DOHH2 (cell line): ENCODE measurements at regions not wholly inside any gene's neighbourhood (a gene's known extent, or its start where the extent isn't known, plus 50 kb on each side); places are given as distances from the start of the nearest gene placed in this dataset.

Source experiments
- H3F3A ChIP-seq: fragments of 200-600 bp; sonication (generic), shearing (Covaris generic); 2 replicates; pipeline ENCODE4 v1.6.0; 2016; ENCODE audit warnings: antibody characterized with exemption, mild to moderate bottlenecking; ENCODE audit not compliant: control insufficient read depth, insufficient read depth
- H3K27ac ChIP-seq: fragments of 200-600 bp; sonication (generic); 2 replicates; pipeline ENCODE4 v1.5.1; 2014; ENCODE audit warnings: low read depth, mild to moderate bottlenecking, low read length, moderate library complexity
- H3K27me3 ChIP-seq: fragments of 200-600 bp; sonication (generic); 2 replicates; pipeline ENCODE4 v1.6.1; 2014; ENCODE audit warnings: mild to moderate bottlenecking, low read length, mixed read lengths; ENCODE audit not compliant: control insufficient read depth
- H3K36me3 ChIP-seq: fragments of 200-600 bp; sonication (generic); 2 replicates; pipeline ENCODE4 v1.6.1; 2014; ENCODE audit warnings: mild to moderate bottlenecking, low read length, moderate library complexity, mixed read lengths; ENCODE audit not compliant: control insufficient read depth
- H3K4me1 ChIP-seq: fragments of 200-600 bp; sonication (generic); 2 replicates; pipeline ENCODE4 v1.6.1; 2014; ENCODE audit warnings: mild to moderate bottlenecking, low read length, mixed read lengths; ENCODE audit not compliant: control insufficient read depth
- H3K4me2 ChIP-seq: fragments of 200-600 bp; sonication (generic); 2 replicates; pipeline ENCODE4 v1.6.0; 2014; ENCODE audit warnings: mild to moderate bottlenecking, low read length, moderate library complexity
- H3K4me3 ChIP-seq: fragments of 200-600 bp; sonication (generic); 2 replicates; pipeline ENCODE4 v1.5.1; 2014; ENCODE audit warnings: mild to moderate bottlenecking, low read length, mixed read lengths
- H3K79me2 ChIP-seq: fragments of 200-600 bp; sonication (generic); 2 replicates; pipeline ENCODE4 v1.6.1; 2014; ENCODE audit warnings: mild to moderate bottlenecking, low read length, mixed read lengths; ENCODE audit not compliant: control insufficient read depth
- H3K9me2 ChIP-seq: fragments of 200-600 bp; sonication (generic); replicated peaks from 2 replicates; pipeline ENCODE4 v1.6.1; 2014; ENCODE audit warnings: mild to moderate bottlenecking, low read length, mixed read lengths; ENCODE audit not compliant: control insufficient read depth
- H3K9me3 ChIP-seq: fragments of 200-600 bp; sonication (generic); 2 replicates; pipeline ENCODE4 v1.6.1; 2014; ENCODE audit warnings: antibody characterized with exemption, low read length, mixed read lengths; ENCODE audit not compliant: control insufficient read depth, insufficient read depth
- H4K20me1 ChIP-seq: fragments of 200-600 bp; sonication (generic); 2 replicates; pipeline ENCODE4 v1.6.0; 2014; ENCODE audit warnings: low read depth, mild to moderate bottlenecking, antibody characterized with exemption, low read length, moderate library complexity; ENCODE audit not compliant: control insufficient read depth, insufficient read depth
- EZH2phosphoT487 ChIP-seq: fragments of 200-600 bp; sonication (generic); IDR thresholded peaks from 2 replicates; pipeline ENCODE4 v1.6.1; 2017; ENCODE audit warnings: borderline replicate concordance, mild to moderate bottlenecking, antibody characterized with exemption, low read length, moderate library complexity, mixed read lengths
- TF ChIP-seq, protein P1 (sequence below): fragments of 200-600 bp; sonication (generic); IDR thresholded peaks from one replicate; pipeline ENCODE4 v1.5.1; 2014; ENCODE audit warnings: antibody characterized with exemption, mild to moderate bottlenecking, low read depth, low read length; ENCODE audit not compliant: poor library complexity, severe bottlenecking

DNA sequence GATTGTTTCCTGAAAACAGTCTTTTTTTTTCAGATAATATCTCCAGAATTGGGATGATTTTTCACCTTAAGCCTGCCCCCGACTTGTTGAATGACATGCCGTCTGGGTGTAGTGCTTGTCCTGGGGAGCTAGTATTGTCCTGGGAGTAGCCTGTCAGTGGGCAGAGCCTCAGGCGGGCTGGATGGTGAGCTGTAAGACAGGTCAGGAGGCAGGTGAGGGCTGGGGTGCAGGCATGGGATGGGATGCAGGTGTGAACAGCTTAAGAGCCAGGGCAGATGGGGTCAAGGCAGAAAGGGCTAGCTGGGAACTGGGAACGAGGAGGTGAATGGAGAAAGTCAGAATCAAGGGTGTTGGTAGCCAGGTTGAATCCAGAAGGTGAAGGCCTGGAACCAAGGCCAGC lies 200.2 kb downstream of the CSNK2A3 start:
- H3K4me3 ChIP-seq: no peak overlapping the region
- no peaks in the 10 kb centered on the region for H3K36me3 ChIP-seq
- peaks cover 45% of the 10 kb centered on the region for H3K4me1 ChIP-seq
- no peaks in the 10 kb centered on the region for H3K9me3 ChIP-seq
- H3F3A ChIP-seq: no peaks in the 10 kb centered on the region
- no peaks in the 10 kb centered on the region for H3K9me2 ChIP-seq
- H3K27ac ChIP-seq: no peak overlapping the region
- no peak overlapping the region for H3K4me2 ChIP-seq
- no peaks in the 10 kb centered on the region for H4K20me1 ChIP-seq
- TF ChIP-seq EZH2phosphoT487: no peak
- TF ChIP-seq, protein P1, sequence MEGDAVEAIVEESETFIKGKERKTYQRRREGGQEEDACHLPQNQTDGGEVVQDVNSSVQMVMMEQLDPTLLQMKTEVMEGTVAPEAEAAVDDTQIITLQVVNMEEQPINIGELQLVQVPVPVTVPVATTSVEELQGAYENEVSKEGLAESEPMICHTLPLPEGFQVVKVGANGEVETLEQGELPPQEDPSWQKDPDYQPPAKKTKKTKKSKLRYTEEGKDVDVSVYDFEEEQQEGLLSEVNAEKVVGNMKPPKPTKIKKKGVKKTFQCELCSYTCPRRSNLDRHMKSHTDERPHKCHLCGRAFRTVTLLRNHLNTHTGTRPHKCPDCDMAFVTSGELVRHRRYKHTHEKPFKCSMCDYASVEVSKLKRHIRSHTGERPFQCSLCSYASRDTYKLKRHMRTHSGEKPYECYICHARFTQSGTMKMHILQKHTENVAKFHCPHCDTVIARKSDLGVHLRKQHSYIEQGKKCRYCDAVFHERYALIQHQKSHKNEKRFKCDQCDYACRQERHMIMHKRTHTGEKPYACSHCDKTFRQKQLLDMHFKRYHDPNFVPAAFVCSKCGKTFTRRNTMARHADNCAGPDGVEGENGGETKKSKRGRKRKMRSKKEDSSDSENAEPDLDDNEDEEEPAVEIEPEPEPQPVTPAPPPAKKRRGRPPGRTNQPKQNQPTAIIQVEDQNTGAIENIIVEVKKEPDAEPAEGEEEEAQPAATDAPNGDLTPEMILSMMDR: no peak
- H3K79me2 ChIP-seq: no peaks in the 10 kb centered on the region
- no peaks in the 10 kb centered on the region for H3K27me3 ChIP-seq

DNA sequence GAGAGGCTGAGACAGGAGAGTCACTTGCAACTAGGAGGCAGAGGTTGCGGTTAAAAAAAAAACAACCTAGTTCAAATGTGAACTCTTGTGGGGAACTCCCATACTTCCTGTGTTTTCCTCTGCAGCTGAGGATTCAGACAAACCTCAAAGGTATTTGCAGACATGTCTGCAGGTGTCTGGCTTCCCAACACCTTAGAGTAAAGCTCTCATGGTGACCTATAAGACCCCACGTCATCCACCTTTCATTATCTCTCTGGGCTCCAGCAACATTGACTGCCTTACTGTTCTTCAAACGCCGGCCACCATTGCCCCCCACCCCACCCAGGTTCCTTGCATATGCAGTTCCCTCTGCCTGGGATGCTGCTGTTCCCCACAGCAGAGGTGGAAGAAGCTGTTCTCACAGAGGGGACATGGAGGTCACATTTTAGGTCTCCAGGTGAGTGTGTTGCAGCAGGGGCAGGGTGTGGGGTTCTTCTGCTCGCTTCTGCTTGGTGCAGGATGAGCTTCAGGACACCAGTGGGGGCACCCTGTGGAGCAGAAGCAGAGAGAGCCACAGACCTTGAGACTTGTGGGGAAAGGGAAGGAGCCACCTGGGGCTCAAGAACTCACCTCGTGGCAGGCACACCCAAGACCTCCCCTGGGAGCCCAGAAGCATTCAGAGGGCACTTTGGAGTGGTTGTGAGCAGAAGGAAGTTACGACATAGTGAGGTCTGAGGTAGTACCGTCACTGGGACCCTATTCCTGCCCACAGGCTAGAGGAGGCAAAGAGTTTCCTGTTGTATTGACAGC lies 203.2 kb downstream of the CSNK2A3 start:
- Histone ChIP-seq H3K27me3 (no peaks in the 10 kb centered on the region), H3K36me3 (no peaks in the 10 kb centered on the region), H3K79me2 (no peaks in the 10 kb centered on the region), H3K4me3 (peak overlapping the region; percentile 29), H3K27ac (no peak overlapping the region), H3K4me2 (peak overlapping the region; percentile 45), H3K9me2 (no peaks in the 10 kb centered on the region), H3K9me3 (no peaks in the 10 kb centered on the region), H3K4me1 (peaks cover 22% of the 10 kb centered on the region), H4K20me1 (no peaks in the 10 kb centered on the region), H3F3A (no peaks in the 10 kb centered on the region)
- TF ChIP-seq, protein P1: no peak
- no peak for TF ChIP-seq EZH2phosphoT487

DNA sequence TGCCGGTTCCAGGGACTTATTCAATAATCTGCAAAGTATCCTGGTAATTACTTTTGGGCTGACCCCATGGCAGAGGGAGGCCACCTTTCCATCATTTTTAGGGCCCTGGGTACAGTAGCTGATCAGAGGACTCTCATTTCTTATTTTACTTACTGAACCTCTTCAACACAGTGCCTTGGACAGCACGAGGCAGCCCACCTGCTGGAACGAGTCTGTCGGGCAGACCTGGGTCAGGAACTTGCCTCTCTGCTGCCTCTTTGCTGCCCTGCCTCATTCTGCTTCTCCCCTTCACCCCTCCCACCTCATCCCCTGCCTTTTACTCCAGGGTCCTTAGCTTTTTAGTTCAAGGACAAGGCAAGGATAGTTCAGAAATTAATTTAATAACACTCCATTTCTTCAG lies 204.5 kb downstream of the CSNK2A3 start:
- no peak overlapping the region for H3K4me2 ChIP-seq
- no peaks in the 10 kb centered on the region for H3F3A ChIP-seq
- H3K4me3 ChIP-seq: no peak overlapping the region
- H3K27me3 ChIP-seq: no peaks in the 10 kb centered on the region
- TF ChIP-seq, protein P1: no peak
- TF ChIP-seq EZH2phosphoT487: no peak
- H3K36me3 ChIP-seq: no peaks in the 10 kb centered on the region
- H3K9me2 ChIP-seq: no peaks in the 10 kb centered on the region
- no peaks in the 10 kb centered on the region for H3K9me3 ChIP-seq
- no peaks in the 10 kb centered on the region for H3K79me2 ChIP-seq
- H3K27ac ChIP-seq: no peak overlapping the region
- H4K20me1 ChIP-seq: no peaks in the 10 kb centered on the region
- peaks cover 22% of the 10 kb centered on the region for H3K4me1 ChIP-seq
